Keratinocyte (primary cell): ENCODE measurements at regions not wholly inside any gene's neighbourhood (a gene's known extent, or its start where the extent isn't known, plus 50 kb on each side); places are given as distances from the start of the nearest gene placed in this dataset.

Experiments used
- DNase-seq: peaks from one replicate; pipeline ENCODE4 v3.0.0-alpha.2; 2011; ENCODE audit warnings: low read depth, missing footprints, low spot score
- FAIRE-seq: peaks from 2 replicates; lab custom pipeline; 2011; peaks lifted over from hg19 to GRCh38; lab: Jason Lieb, UNC
- H2AFZ ChIP-seq: 2 replicates; pipeline ENCODE4 v1.6.0; 2012; ENCODE audit warnings: low read length, control low read depth, inconsistent platforms; ENCODE audit not compliant: control insufficient read depth
- H3K27ac ChIP-seq: 2 replicates; pipeline ENCODE4 v1.5.1; 2011; ENCODE audit warnings: low read length; ENCODE audit not compliant: control insufficient read depth, insufficient read depth
- H3K27me3 ChIP-seq: 3 replicates; pipeline ENCODE4 v1.6.0; 2011; ENCODE audit warnings: low read length; ENCODE audit not compliant: control insufficient read depth, insufficient read depth; ENCODE audit errors: extremely low read depth
- H3K36me3 ChIP-seq, 2 experiments: 2 replicates in 1 of 2; 3 replicates in 1 of 2; pipeline ENCODE4 v1.5.1; 2011; ENCODE audit warnings: low read length in 2 of 2, mild to moderate bottlenecking in 1 of 2; ENCODE audit not compliant: control insufficient read depth in 2 of 2, insufficient read depth in 2 of 2; ENCODE audit errors: extremely low read depth in 1 of 2
- H3K4me1 ChIP-seq: 3 replicates; pipeline ENCODE4 v1.5.1; 2011; ENCODE audit warnings: low read length; ENCODE audit not compliant: control insufficient read depth, insufficient read depth; ENCODE audit errors: extremely low read depth
- H3K4me2 ChIP-seq: 3 replicates; pipeline ENCODE4 v1.6.0; 2011; ENCODE audit warnings: low read depth, low read length; ENCODE audit not compliant: control insufficient read depth, insufficient read depth; ENCODE audit errors: extremely low read depth
- H3K4me3 ChIP-seq, 3 experiments: fragments of 200-600 bp in 1 of 3; sonication (generic) in 1 of 3; 2 replicates in 2 of 3; 3 replicates in 1 of 3; pipeline ENCODE4 v1.5.1; 2011 to 2016; ENCODE audit warnings: low read length in 3 of 3, mild to moderate bottlenecking in 3 of 3, control low read depth in 2 of 3, inconsistent platforms in 1 of 3, low read depth in 1 of 3, mixed read lengths in 1 of 3, mixed run types in 1 of 3, moderate library complexity in 1 of 3; ENCODE audit not compliant: control insufficient read depth in 2 of 3, insufficient read depth in 2 of 3; ENCODE audit errors: extremely low read depth in 1 of 3
- H3K79me2 ChIP-seq: 2 replicates; pipeline ENCODE4 v1.6.0; 2012; ENCODE audit warnings: low read length; ENCODE audit not compliant: control insufficient read depth, insufficient read depth
- H3K9ac ChIP-seq: 3 replicates; pipeline ENCODE4 v1.6.0; 2011; ENCODE audit warnings: low read length; ENCODE audit not compliant: control insufficient read depth, insufficient read depth; ENCODE audit errors: extremely low read depth
- H3K9me1 ChIP-seq: 3 replicates; pipeline ENCODE4 v1.6.0; 2011; ENCODE audit warnings: low read length; ENCODE audit not compliant: control insufficient read depth, insufficient read depth; ENCODE audit errors: extremely low read depth
- H3K9me3 ChIP-seq: 2 replicates; pipeline ENCODE4 v1.5.1; 2012; ENCODE audit warnings: low read depth, low read length; ENCODE audit not compliant: control insufficient read depth
- H4K20me1 ChIP-seq: 3 replicates; pipeline ENCODE4 v1.6.0; 2011; ENCODE audit warnings: low read length; ENCODE audit not compliant: control insufficient read depth, insufficient read depth; ENCODE audit errors: extremely low read depth
- EZH2 ChIP-seq: IDR thresholded peaks from one replicate; pipeline ENCODE4 v1.6.1; 2012; ENCODE audit warnings: inconsistent platforms, mild to moderate bottlenecking, low read length, moderate library complexity
- dilution Hi-C: fragments of 300-500 bp; cut with MboI; formaldehyde crosslinking; loops from one replicate; pipeline ENCODE4 v1.7.0; 2020; ENCODE audit warnings: low sequenced_read_pairs; ENCODE audit not compliant: extremely low pct_ligation_motif_present
- TF ChIP-seq, protein P1 (sequence below), 3 experiments: IDR thresholded peaks in 1 of 3; conservative IDR thresholded peaks in 1 of 3; optimal IDR thresholded peaks in 1 of 3; 2 replicates in 2 of 3; 3 replicates in 1 of 3; pipeline versions ENCODE3 to v1.5.1; 2011; ENCODE audit warnings: low read length in 3 of 3, mild to moderate bottlenecking in 3 of 3, moderate library complexity in 2 of 3, control low read depth in 1 of 3, inconsistent platforms in 1 of 3; ENCODE audit not compliant: insufficient read depth in 2 of 3; ENCODE audit errors: extremely low read depth in 1 of 3

DNA sequence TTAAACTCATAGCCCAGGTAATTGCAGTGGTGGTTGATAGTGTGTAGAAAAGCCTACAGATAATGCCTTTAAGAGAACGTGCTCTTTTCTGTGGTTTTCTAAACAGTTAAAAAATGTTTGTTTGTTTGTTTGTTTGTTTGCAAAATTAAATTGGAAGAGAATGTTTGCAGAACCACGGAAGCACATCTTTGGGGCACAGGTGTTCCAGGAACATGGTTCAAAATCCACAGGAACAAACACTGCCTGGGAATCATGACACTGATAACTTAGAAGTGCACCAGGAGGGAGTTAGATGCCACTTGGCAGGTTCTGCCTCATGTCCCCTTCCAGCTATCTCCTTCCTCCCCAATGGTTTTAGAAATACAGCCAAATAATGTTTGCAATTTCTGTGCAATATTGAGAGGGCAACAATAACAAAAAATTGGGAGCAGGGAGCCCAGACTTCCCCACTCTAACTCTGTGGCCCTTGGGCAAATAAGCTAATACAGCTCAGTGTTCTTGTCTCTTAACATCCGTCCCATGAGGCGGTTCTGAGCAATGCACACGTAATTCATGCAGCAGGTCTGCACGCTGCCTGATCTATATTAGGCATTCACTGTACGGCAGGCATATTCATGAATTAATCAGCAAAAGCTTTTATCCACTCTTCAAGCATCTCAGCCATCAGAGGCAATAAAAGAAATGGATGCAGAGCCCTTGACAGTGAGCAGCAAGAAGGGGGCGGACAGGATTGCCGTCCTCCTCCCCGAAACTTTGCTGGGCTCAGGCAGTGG lies 274.3 kb upstream of the FOXQ1 start:
- Histone ChIP-seq H3K4me2 (peak overlapping the region; percentile 15), H3K9me3 (no peaks in the 10 kb centered on the region), H3K9me1 (no peaks in the 10 kb centered on the region), H3K27me3 (no peaks in the 10 kb centered on the region), H3K4me3 (no peak overlapping the region), H3K9ac (no peak overlapping the region), H3K4me1 (peaks cover 33% of the 10 kb centered on the region), H3K79me2 (no peaks in the 10 kb centered on the region), H4K20me1 (no peaks in the 10 kb centered on the region), H3K27ac (no peak overlapping the region), H2AFZ (no peak overlapping the region), H3K36me3 (no peaks in the 10 kb centered on the region)
- FAIRE-seq, result no peak
- dilution Hi-C loops, result no loop called here
- TF ChIP-seq, protein P1, sequence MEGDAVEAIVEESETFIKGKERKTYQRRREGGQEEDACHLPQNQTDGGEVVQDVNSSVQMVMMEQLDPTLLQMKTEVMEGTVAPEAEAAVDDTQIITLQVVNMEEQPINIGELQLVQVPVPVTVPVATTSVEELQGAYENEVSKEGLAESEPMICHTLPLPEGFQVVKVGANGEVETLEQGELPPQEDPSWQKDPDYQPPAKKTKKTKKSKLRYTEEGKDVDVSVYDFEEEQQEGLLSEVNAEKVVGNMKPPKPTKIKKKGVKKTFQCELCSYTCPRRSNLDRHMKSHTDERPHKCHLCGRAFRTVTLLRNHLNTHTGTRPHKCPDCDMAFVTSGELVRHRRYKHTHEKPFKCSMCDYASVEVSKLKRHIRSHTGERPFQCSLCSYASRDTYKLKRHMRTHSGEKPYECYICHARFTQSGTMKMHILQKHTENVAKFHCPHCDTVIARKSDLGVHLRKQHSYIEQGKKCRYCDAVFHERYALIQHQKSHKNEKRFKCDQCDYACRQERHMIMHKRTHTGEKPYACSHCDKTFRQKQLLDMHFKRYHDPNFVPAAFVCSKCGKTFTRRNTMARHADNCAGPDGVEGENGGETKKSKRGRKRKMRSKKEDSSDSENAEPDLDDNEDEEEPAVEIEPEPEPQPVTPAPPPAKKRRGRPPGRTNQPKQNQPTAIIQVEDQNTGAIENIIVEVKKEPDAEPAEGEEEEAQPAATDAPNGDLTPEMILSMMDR (optimal IDR thresholded peaks at IDR 0.05 in 1 of 3, IDR thresholded peaks at IDR 0.05 in 1 of 3, conservative IDR thresholded peaks at IDR 0.05 in 1 of 3; ENCODE audit: extremely low read depth in 1 of 3, insufficient read depth in 2 of 3, low read length in 3 of 3), result no peak
- TF ChIP-seq EZH2, result no peak
- peak; percentile 25 for DNase-seq

DNA sequence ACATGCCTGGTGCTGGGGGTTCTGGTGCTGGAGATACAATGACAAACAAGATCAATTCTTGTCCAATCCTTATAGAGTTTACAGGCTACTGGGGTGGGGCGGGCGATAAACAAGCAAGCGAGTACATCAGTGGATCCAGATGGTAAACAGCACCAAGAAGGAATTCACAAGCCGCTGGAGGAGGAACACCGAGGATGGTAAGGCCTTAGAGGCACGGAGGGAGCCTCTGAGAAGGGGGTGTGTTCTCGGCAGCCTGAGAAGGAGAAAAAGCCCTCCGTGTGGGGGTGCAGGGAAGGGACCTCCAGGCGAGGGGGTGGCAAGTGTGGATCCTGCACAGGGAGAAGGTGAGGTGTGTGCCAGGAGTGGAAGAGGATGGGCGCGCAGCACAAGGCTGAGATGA lies 276.5 kb upstream of the FOXQ1 start:
- DNase-seq, result no peak
- Histone ChIP-seq H3K9me3 (no peaks in the 10 kb centered on the region), H4K20me1 (no peaks in the 10 kb centered on the region), H3K4me2 (no peak overlapping the region), H3K79me2 (no peaks in the 10 kb centered on the region), H3K9ac (no peak overlapping the region), H3K9me1 (no peaks in the 10 kb centered on the region), H2AFZ (peak overlapping the region; percentile 82), H3K27me3 (no peaks in the 10 kb centered on the region), H3K4me3 (no peak overlapping the region), H3K36me3 (no peaks in the 10 kb centered on the region), H3K27ac (no peak overlapping the region), H3K4me1 (peaks cover 33% of the 10 kb centered on the region)
- dilution Hi-C loops, result no loop called here
- TF ChIP-seq EZH2, result no peak
- TF ChIP-seq, protein P1 (optimal IDR thresholded peaks at IDR 0.05 in 1 of 3, IDR thresholded peaks at IDR 0.05 in 1 of 3, conservative IDR thresholded peaks at IDR 0.05 in 1 of 3; ENCODE audit: extremely low read depth in 1 of 3, insufficient read depth in 2 of 3, low read length in 3 of 3), result no peak
- no peak for FAIRE-seq
